Duodenal mucosa (tissue), 2 donors: ENCODE measurements at regions not wholly inside any gene's neighbourhood (a gene's known extent, or its start where the extent isn't known, plus 50 kb on each side); places are given as distances from the start of the nearest gene placed in this dataset.

ENCODE experiments used
- H3K27ac ChIP-seq: one replicate; pipeline ENCODE4 v1.7.0; 2013; ENCODE audit warnings: low read depth, low read length
- H3K27me3 ChIP-seq, 2 donors: one replicate each; pipeline ENCODE4 v1.7.0; 2013; ENCODE audit warnings: low read length in 2 of 2, control low read depth in 1 of 2; ENCODE audit not compliant: insufficient read depth in 2 of 2, control insufficient read depth in 1 of 2
- H3K36me3 ChIP-seq, 2 donors: one replicate each; pipeline ENCODE4 v1.7.0; 2013; ENCODE audit warnings: low read length in 2 of 2, control low read depth in 1 of 2; ENCODE audit not compliant: insufficient read depth in 2 of 2, control insufficient read depth in 1 of 2
- H3K4me1 ChIP-seq, 2 donors: one replicate each; pipeline ENCODE4 v1.7.0; 2013; ENCODE audit warnings: low read length in 2 of 2, control low read depth in 1 of 2; ENCODE audit not compliant: insufficient read depth in 2 of 2, control insufficient read depth in 1 of 2
- H3K4me3 ChIP-seq, 2 donors: one replicate each; pipeline ENCODE4 v1.7.0; 2013; ENCODE audit warnings: low read length in 2 of 2, low read depth in 1 of 2
- H3K9ac ChIP-seq, 2 donors: one replicate each; pipeline ENCODE4 v1.7.0; 2013; ENCODE audit warnings: low read length in 2 of 2, low read depth in 1 of 2
- H3K9me3 ChIP-seq, 2 donors: one replicate each; pipeline ENCODE4 v1.7.0; 2013; ENCODE audit warnings: low read length in 2 of 2, control low read depth in 1 of 2; ENCODE audit not compliant: control insufficient read depth in 1 of 2

DNA sequence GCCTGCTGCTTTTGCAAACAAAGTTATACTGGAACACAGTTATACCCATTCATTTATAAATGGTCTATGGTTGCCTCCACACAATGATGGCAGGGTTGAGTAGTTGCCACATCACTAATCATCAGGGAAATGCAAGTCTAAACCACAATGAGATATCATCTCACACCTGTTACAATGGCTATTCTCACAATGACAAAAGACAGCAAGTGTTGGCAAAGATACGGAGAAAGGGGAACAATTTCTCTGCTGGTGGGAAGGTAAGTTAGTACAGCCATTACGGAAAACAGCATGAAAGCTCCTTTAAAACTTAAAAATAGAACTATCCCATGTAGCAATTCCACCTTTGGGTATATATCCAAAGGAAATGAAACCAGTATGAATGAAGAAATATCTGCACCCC lies 261.4 kb downstream of the TJP1 start:
- Histone ChIP-seq H3K9me3 (no peaks in the 10 kb centered on the region), H3K27ac (no peak overlapping the region), H3K36me3 (no peaks in the 10 kb centered on the region), H3K4me3 (no peak overlapping the region), H3K4me1 (no peaks in the 10 kb centered on the region), H3K9ac (no peak overlapping the region), H3K27me3 (no peaks in the 10 kb centered on the region)

DNA sequence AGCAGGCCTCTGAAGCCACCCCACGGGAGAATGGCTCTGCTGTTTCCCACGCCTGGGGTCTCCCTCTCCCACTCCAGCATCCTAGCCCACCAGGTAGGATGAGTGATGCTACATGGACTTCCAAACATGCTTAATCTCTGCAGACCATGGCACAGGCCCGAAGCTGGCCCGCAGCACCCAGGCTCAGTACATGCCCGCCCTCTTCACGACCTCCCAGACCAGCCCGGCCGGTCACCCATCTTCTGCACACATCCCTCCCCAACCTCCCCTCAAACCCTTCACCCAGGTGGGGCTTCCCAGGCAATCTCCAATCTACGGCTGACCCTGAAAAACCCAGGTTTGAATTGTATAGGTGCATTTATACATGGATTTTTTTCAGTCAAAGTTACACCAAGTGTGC lies 264.0 kb downstream of the TJP1 start:
- no peak overlapping the region for H3K27ac ChIP-seq
- H3K4me1 ChIP-seq = no peaks in the 10 kb centered on the region
- no peak overlapping the region for H3K9ac ChIP-seq

DNA sequence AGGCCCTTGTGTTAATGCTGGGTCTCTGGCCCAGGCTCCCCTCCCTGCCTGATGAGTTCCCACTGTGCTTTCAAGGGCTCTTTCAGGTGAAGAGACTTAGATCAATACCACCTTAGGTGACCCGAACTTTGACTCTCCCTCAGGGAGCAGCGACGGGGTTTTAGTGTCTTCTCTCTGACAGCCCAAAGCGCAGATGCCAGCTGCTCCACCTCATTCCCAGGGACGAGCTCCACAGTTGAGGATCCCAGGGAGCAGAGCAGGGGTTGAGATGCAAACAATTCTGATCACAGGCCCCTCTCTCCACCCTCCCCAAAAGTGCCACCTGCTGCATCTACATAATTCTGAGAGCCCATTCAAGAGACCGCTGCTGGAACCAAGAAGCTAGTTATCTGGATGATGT lies 265.1 kb downstream of the TJP1 start:
- no peaks in the 10 kb centered on the region for H3K9me3 ChIP-seq
- H3K4me3 ChIP-seq = no peak overlapping the region
- no peak overlapping the region for H3K9ac ChIP-seq
- H3K4me1 ChIP-seq = no peaks in the 10 kb centered on the region
- H3K36me3 ChIP-seq = no peaks in the 10 kb centered on the region
- no peaks in the 10 kb centered on the region for H3K27me3 ChIP-seq
- H3K27ac ChIP-seq = no peak overlapping the region

More for the DNA sequence above, 264.0 kb downstream of the TJP1 start:
- H3K9me3 ChIP-seq = no peaks in the 10 kb centered on the region
- no peaks in the 10 kb centered on the region for H3K27me3 ChIP-seq
- no peak overlapping the region for H3K4me3 ChIP-seq
- no peaks in the 10 kb centered on the region for H3K36me3 ChIP-seq

DNA sequence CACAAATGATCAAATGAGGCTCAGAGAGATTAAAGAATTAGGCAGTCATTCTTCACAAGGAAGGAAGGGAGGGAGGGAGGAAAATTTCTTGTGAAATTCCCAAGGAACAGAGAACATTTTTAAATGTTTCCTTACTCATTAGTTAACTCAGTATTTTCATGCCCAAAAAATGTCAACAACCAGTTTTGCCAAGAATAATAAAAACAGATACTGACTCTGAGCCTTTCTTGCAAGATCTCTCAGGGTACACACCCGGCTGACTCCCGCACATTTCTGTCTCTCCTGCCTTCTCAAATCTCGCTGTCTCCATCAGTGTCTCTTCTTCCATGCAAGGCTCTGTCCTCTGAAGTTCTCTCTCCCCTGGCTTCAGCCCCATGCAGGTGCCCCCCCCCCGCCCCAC lies 265.9 kb downstream of the TJP1 start:
- Histone ChIP-seq H3K36me3 (no peaks in the 10 kb centered on the region), H3K27me3 (no peaks in the 10 kb centered on the region), H3K4me3 (no peak overlapping the region), H3K27ac (no peak overlapping the region), H3K4me1 (no peaks in the 10 kb centered on the region), H3K9me3 (no peaks in the 10 kb centered on the region), H3K9ac (no peak overlapping the region)

DNA sequence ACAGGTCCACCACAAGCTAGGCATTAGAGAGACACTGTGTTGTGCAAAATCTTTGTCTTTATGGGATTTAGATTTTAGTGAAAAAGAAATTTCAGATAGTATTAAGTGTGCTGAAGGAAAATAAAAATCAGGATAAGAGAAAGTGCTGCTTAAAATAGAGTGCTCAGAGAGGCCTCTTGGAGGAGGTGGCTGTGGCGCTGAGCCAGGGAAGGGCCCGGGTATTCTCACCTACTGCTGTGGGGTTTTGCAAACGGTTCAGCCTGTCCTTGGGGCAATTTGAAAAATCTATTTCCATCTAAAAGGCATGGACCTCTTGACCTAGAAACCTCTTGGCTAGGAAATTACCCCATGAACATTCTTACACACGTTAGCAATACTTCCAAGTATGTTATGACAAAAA lies 267.7 kb downstream of the TJP1 start:
- Histone ChIP-seq H3K9ac (no peak overlapping the region), H3K9me3 (no peaks in the 10 kb centered on the region), H3K27ac (no peak overlapping the region), H3K4me1 (no peaks in the 10 kb centered on the region), H3K27me3 (no peaks in the 10 kb centered on the region), H3K36me3 (no peaks in the 10 kb centered on the region), H3K4me3 (no peak overlapping the region)

DNA sequence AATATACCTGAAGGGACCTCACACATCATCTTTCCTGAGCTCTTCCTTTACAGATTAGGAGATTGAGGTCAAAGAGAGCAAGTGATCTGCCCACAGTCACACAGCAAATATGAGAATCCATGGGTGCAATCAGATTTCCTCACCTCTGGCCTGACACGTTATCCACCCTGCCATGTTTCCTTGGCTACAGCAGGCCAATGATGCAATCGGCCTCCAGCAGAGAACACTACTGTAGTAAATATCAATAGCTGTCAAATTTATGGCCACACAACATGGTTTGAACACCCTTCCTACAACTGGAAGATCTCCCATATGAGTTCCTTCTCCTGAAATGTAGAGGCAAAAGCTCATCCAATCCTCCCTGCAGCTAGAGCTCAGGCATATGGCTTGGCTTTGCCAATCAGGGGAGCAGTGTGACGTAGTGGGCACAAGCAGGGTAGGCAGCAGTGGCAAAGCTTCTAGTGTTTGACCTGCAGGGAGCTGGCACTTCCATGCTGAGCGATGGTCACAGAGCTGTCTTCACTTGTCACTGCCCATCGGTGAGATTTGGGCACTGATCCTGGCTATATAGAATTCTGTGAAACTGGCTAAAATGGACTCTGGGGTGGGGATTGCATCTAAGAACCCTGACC lies 271.3 kb downstream of the TJP1 start:
- no peaks in the 10 kb centered on the region for H3K27me3 ChIP-seq
- H3K9me3 ChIP-seq = peaks cover 0 to 3% of the 10 kb centered on the region in 2 donors
- H3K4me1 ChIP-seq = no peaks in the 10 kb centered on the region
- no peak overlapping the region for H3K4me3 ChIP-seq
- no peaks in the 10 kb centered on the region for H3K36me3 ChIP-seq
- no peak overlapping the region for H3K9ac ChIP-seq
- no peak overlapping the region for H3K27ac ChIP-seq

DNA sequence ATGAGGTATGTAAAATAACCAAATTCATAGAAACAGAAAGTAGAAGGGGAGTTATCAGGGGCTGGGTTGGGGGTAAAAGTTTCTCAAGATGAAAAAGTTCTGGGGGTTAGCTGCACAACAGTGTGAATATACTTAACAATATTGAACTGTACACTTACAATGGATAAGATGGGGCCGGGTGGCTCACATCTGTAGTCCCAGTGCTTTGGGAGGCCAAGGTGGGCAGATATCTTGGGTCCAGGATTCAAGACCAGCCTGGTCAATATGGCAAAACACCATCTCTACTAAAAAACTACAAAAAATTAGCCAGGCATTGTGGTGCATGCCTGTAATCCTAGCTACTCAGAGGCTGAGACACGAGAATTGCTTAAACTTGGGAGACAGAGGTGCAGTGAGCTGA lies 274.3 kb downstream of the TJP1 start:
- H3K4me1 ChIP-seq = no peaks in the 10 kb centered on the region
- H3K27me3 ChIP-seq = no peaks in the 10 kb centered on the region
- H3K36me3 ChIP-seq = no peaks in the 10 kb centered on the region
- H3K9me3 ChIP-seq = peaks cover 0 to 3% of the 10 kb centered on the region in 2 donors
- H3K4me3 ChIP-seq = no peak overlapping the region
- H3K9ac ChIP-seq = no peak overlapping the region
- no peak overlapping the region for H3K27ac ChIP-seq

DNA sequence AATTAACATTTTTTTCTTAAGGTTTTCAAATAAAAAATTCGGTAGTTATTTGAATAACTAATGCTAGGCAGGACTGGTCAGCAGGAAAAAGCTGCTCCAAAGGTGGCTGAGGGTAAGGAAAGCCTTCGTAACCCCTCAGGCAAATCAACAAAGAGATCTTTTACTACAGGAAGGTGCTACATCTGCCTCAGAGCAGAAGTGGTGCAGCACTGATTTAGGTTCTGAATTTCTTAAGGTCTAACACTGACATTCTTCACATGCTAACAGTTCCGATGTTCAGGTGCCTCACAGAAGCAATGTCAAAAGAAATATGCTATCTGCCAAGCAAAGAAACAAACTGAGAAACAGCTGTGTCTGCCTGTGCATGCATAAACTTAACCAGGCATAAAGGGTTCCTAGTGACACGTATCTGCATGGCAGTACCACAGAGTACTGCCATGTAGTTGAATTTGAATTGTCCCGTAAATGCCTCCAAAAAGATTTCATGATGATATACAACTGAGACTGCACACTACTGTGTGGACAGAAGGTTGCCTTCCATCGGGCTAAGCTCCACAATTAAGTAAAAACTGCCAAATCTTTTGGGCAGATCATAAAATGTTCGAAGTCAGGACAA lies 275.0 kb upstream of the NSMCE3 start:
- Histone ChIP-seq H3K27ac (no peak overlapping the region), H3K9ac (no peak overlapping the region), H3K4me1 (no peaks in the 10 kb centered on the region), H3K4me3 (no peak overlapping the region), H3K36me3 (no peaks in the 10 kb centered on the region), H3K9me3 (peaks cover 0 to 3% of the 10 kb centered on the region in 2 donors), H3K27me3 (no peaks in the 10 kb centered on the region)

DNA sequence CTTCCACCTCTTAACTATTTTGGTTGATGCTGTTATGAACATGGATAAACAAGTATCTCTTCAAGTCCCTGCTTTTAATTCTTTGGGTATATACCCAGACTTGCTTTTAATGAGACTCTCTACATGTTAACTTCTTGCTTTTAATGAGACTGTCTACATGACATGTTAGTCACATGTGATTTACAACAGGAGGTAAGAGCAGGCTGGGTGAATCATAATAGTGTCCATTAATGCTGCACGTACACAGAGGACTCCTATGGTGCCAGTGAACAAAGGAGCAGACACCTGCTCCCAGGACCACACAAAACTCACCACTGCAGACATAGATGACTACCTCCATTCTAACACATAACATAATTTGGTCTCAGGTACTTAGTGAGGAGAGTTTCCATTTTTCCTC lies 273.4 kb upstream of the NSMCE3 start:
- no peaks in the 10 kb centered on the region for H3K4me1 ChIP-seq
- H3K27me3 ChIP-seq = no peaks in the 10 kb centered on the region
- H3K36me3 ChIP-seq = no peaks in the 10 kb centered on the region
- H3K4me3 ChIP-seq = no peak overlapping the region
- no peak overlapping the region for H3K9ac ChIP-seq
- H3K9me3 ChIP-seq = peaks cover 0 to 3% of the 10 kb centered on the region in 2 donors
- no peak overlapping the region for H3K27ac ChIP-seq

DNA sequence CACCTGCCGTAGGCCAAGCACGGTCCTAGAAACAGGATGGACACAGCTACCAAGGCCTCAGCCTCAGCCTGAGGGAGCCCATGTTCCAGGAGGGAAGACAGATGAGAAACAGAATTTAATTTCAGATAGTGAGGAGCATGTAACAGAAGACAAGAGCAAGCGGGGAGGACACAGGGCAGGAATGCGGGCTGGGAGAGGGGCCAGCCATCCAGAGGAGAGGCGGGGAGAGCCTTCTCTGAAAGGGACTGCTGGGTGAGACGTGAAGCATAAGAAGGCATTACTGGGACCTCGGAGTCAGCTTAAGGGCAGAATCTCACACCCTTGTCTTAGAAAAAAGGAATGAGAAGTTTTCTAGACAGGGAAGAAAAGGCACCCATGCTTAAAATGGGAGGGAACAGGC lies 271.7 kb upstream of the NSMCE3 start:
- H3K9me3 ChIP-seq = peaks cover 0 to 2% of the 10 kb centered on the region in 2 donors
- H3K27ac ChIP-seq = no peak overlapping the region
- no peaks in the 10 kb centered on the region for H3K36me3 ChIP-seq
- H3K4me3 ChIP-seq = no peak overlapping the region
- H3K27me3 ChIP-seq = no peaks in the 10 kb centered on the region
- no peaks in the 10 kb centered on the region for H3K4me1 ChIP-seq
- H3K9ac ChIP-seq = no peak overlapping the region
